ENCODE measurements at regions not wholly inside any gene's neighbourhood (a gene's known extent, or its start where the extent isn't known, plus 50 kb on each side); places are given as distances from the start of the nearest gene placed in this dataset.

- TF ChIP-seq CTCF (tag by site-specific recombination; IDR thresholded peaks at IDR 0.05): no peak
- TF ChIP-seq ZNF488 (tag by site-specific recombination; IDR thresholded peaks at IDR 0.05): no peak
- TF ChIP-seq ZNF324 (tag by site-specific recombination; IDR thresholded peaks at IDR 0.05): no peak
- no peak for TF ChIP-seq ZNF239 (tag by site-specific recombination; IDR thresholded peaks at IDR 0.05)
- no peak for TF ChIP-seq ZNF544 (tag by site-specific recombination; IDR thresholded peaks at IDR 0.05)
- no peak for TF ChIP-seq ZNF776 (tag by site-specific recombination; IDR thresholded peaks at IDR 0.05; ENCODE audit: borderline replicate concordance)
- no peak for TF ChIP-seq ZNF114 (tag by site-specific recombination; IDR thresholded peaks at IDR 0.05)
- no peak for TF ChIP-seq SP7 (tag by site-specific recombination; IDR thresholded peaks at IDR 0.05)
- no peak for TF ChIP-seq ZNF311 (tag by site-specific recombination; IDR thresholded peaks at IDR 0.05; ENCODE audit: borderline replicate concordance)
These were observed 304.0 kb downstream of the TMEM114 start for GRCh38 chr16:8286348-8286747.
